ENCODE measurements at regions not wholly inside any gene's neighbourhood (a gene's known extent, or its start where the extent isn't known, plus 50 kb on each side); places are given as distances from the start of the nearest gene placed in this dataset.

GRCh38 chr6:12221856-12222255 is 68.3 kb upstream of the EDN1 start:
- intact Hi-C loops (cut with micrococcal nuclease) = no loop called here

GRCh38 chr6:12222405-12223366 is 67.5 kb upstream of the EDN1 start:
- intact Hi-C loops (cut with micrococcal nuclease) = no loop called here

GRCh38 chr6:12223383-12223782 is 66.8 kb upstream of the EDN1 start:
- intact Hi-C loops (cut with micrococcal nuclease) = no loop called here

- intact Hi-C loops (cut with micrococcal nuclease) = no loop called here
Observed at GRCh38 chr6:12224251-12224650, 65.9 kb upstream of the EDN1 start.

- intact Hi-C loops (cut with micrococcal nuclease) = no loop called here
Observed at GRCh38 chr6:12228447-12229146, 61.6 kb upstream of the EDN1 start.

- intact Hi-C loops (cut with micrococcal nuclease) = no loop called here
Observed at GRCh38 chr6:12229332-12229731, 60.8 kb upstream of the EDN1 start.

GRCh38 chr6:12230523-12230922 is 59.6 kb upstream of the EDN1 start:
- intact Hi-C loops (cut with micrococcal nuclease) = loop anchor here (5.0 to 10.0 kb wide), 4 partner anchors 78 to 316 kb away; no protein-coding TSS in a partner anchor

GRCh38 chr6:12232339-12232738 is 57.8 kb upstream of the EDN1 start:
- intact Hi-C loops (cut with micrococcal nuclease) = loop anchor here (2.0 to 10.0 kb wide), 5 partner anchors 80 to 318 kb away; no protein-coding TSS in a partner anchor

- intact Hi-C loops (cut with micrococcal nuclease) = loop anchor here (1.0 to 10.0 kb wide), 6 partner anchors 81 to 578 kb away; no protein-coding TSS in a partner anchor
Observed at GRCh38 chr6:12232821-12233220, 57.3 kb upstream of the EDN1 start.

- intact Hi-C loops (cut with micrococcal nuclease) = loop anchor here (1.0 to 10.0 kb wide), 8 partner anchors 82 to 649 kb away; no protein-coding TSS in a partner anchor
Observed at GRCh38 chr6:12233693-12234571, 56.2 kb upstream of the EDN1 start.

- intact Hi-C loops (cut with micrococcal nuclease) = loop anchor here (10.0 kb wide), 1 partner anchor 321 kb away; no protein-coding TSS in a partner anchor
Observed at GRCh38 chr6:12235341-12235740, 54.8 kb upstream of the EDN1 start.

GRCh38 chr6:12238219-12238618 is 51.9 kb upstream of the EDN1 start:
- intact Hi-C loops (cut with micrococcal nuclease) = loop anchor here (10.0 kb wide), 1 partner anchor 323 kb away; no protein-coding TSS in a partner anchor

Measured in T-helper 2 cell treated with Interferon-gamma antibody and Interleukin-4, amounts not matched to agents 100 ng/mL and 5 ng/mL, for 36 hours (primary cell).